Liver (tissue), 3 donors: ENCODE measurements at regions not wholly inside any gene's neighbourhood (a gene's known extent, or its start where the extent isn't known, plus 50 kb on each side); places are given as distances from the start of the nearest gene placed in this dataset.

Source experiments
- ATF3 ChIP-seq: IDR thresholded peaks from 2 replicates; pipeline ENCODE4 v1.6.1; 2016; ENCODE audit warnings: antibody characterized with exemption
- EGR1 ChIP-seq, 2 donors: IDR thresholded peaks; 2 replicates each; pipeline ENCODE4 v1.6.1; 2016 to 2018; ENCODE audit warnings: antibody characterized with exemption in 2 of 2, low read depth in 2 of 2
- FOXA1 ChIP-seq: IDR thresholded peaks from 2 replicates; pipeline ENCODE4 v1.6.1; 2016; ENCODE audit warnings: antibody characterized with exemption
- GABPA ChIP-seq, 2 donors: IDR thresholded peaks in 1 of 2; conservative IDR thresholded peaks in 1 of 2; 2 replicates each; pipeline ENCODE4 v1.6.1; 2016; ENCODE audit warnings: antibody characterized with exemption in 2 of 2, mild to moderate bottlenecking in 1 of 2, moderate library complexity in 1 of 2
- JUND ChIP-seq, 2 donors: IDR thresholded peaks; 2 replicates each; pipeline ENCODE4 v1.6.1; 2016; ENCODE audit warnings: antibody characterized with exemption in 2 of 2
- MAX ChIP-seq: IDR thresholded peaks from 2 replicates; pipeline ENCODE4 v1.6.1; 2016; ENCODE audit warnings: antibody characterized with exemption
- RAD21 ChIP-seq, 2 donors: IDR thresholded peaks; 2 replicates each; pipeline ENCODE4 v1.6.1; 2016; ENCODE audit warnings: antibody characterized with exemption in 2 of 2, mild to moderate bottlenecking in 2 of 2
- RXRA ChIP-seq, 2 donors: IDR thresholded peaks; 2 replicates each; pipeline ENCODE4 v1.6.1; 2017 to 2018; ENCODE audit warnings: antibody characterized with exemption in 2 of 2, mild to moderate bottlenecking in 1 of 2
- SP1 ChIP-seq: IDR thresholded peaks from 2 replicates; pipeline ENCODE4 v1.6.1; 2018; ENCODE audit warnings: antibody characterized with exemption, mild to moderate bottlenecking
- TAF1 ChIP-seq: conservative IDR thresholded peaks from 2 replicates; pipeline ENCODE4 v1.6.1; 2016; ENCODE audit warnings: antibody characterized with exemption, mild to moderate bottlenecking
- TF ChIP-seq, protein P1 (sequence below): fragments of 150-350 bp; IDR thresholded peaks from 2 replicates; pipeline ENCODE4 v1.5.1; 2017; ENCODE audit warnings: improper control_type of control experiment, low read depth, low read length; ENCODE audit not compliant: missing input control
- TF ChIP-seq, protein P2 (sequence below): IDR thresholded peaks from 2 replicates; pipeline ENCODE4 v1.6.1; 2016; ENCODE audit warnings: antibody characterized with exemption
- TF ChIP-seq, protein P3 (sequence below): IDR thresholded peaks from 2 replicates; pipeline ENCODE4 v1.6.1; 2016; ENCODE audit warnings: antibody characterized with exemption, mild to moderate bottlenecking
- donor health status: healthy.
- donor health status: healthy.

- TF ChIP-seq, protein P1, sequence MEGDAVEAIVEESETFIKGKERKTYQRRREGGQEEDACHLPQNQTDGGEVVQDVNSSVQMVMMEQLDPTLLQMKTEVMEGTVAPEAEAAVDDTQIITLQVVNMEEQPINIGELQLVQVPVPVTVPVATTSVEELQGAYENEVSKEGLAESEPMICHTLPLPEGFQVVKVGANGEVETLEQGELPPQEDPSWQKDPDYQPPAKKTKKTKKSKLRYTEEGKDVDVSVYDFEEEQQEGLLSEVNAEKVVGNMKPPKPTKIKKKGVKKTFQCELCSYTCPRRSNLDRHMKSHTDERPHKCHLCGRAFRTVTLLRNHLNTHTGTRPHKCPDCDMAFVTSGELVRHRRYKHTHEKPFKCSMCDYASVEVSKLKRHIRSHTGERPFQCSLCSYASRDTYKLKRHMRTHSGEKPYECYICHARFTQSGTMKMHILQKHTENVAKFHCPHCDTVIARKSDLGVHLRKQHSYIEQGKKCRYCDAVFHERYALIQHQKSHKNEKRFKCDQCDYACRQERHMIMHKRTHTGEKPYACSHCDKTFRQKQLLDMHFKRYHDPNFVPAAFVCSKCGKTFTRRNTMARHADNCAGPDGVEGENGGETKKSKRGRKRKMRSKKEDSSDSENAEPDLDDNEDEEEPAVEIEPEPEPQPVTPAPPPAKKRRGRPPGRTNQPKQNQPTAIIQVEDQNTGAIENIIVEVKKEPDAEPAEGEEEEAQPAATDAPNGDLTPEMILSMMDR: no peak
- TF ChIP-seq EGR1 (IDR thresholded peaks at IDR 0.05; ENCODE audit: low read depth in 2 of 2) (no peak), MAX (no peak), GABPA (IDR thresholded peaks at IDR 0.05 in 1 of 2, conservative IDR thresholded peaks at IDR 0.05 in 1 of 2) (no peak), FOXA1 (no peak), ATF3 (no peak), RXRA (IDR thresholded peaks at IDR 0.05) (no peak), TAF1 (no peak), RAD21 (IDR thresholded peaks at IDR 0.05) (no peak), SP1 (no peak), JUND (IDR thresholded peaks at IDR 0.05) (no peak)
- TF ChIP-seq, protein P2, sequence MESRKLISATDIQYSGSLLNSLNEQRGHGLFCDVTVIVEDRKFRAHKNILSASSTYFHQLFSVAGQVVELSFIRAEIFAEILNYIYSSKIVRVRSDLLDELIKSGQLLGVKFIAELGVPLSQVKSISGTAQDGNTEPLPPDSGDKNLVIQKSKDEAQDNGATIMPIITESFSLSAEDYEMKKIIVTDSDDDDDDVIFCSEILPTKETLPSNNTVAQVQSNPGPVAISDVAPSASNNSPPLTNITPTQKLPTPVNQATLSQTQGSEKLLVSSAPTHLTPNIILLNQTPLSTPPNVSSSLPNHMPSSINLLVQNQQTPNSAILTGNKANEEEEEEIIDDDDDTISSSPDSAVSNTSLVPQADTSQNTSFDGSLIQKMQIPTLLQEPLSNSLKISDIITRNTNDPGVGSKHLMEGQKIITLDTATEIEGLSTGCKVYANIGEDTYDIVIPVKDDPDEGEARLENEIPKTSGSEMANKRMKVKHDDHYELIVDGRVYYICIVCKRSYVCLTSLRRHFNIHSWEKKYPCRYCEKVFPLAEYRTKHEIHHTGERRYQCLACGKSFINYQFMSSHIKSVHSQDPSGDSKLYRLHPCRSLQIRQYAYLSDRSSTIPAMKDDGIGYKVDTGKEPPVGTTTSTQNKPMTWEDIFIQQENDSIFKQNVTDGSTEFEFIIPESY: no peak
- TF ChIP-seq, protein P3, sequence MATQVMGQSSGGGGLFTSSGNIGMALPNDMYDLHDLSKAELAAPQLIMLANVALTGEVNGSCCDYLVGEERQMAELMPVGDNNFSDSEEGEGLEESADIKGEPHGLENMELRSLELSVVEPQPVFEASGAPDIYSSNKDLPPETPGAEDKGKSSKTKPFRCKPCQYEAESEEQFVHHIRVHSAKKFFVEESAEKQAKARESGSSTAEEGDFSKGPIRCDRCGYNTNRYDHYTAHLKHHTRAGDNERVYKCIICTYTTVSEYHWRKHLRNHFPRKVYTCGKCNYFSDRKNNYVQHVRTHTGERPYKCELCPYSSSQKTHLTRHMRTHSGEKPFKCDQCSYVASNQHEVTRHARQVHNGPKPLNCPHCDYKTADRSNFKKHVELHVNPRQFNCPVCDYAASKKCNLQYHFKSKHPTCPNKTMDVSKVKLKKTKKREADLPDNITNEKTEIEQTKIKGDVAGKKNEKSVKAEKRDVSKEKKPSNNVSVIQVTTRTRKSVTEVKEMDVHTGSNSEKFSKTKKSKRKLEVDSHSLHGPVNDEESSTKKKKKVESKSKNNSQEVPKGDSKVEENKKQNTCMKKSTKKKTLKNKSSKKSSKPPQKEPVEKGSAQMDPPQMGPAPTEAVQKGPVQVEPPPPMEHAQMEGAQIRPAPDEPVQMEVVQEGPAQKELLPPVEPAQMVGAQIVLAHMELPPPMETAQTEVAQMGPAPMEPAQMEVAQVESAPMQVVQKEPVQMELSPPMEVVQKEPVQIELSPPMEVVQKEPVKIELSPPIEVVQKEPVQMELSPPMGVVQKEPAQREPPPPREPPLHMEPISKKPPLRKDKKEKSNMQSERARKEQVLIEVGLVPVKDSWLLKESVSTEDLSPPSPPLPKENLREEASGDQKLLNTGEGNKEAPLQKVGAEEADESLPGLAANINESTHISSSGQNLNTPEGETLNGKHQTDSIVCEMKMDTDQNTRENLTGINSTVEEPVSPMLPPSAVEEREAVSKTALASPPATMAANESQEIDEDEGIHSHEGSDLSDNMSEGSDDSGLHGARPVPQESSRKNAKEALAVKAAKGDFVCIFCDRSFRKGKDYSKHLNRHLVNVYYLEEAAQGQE: no peak
These were observed 215.2 kb upstream of the CHORDC1 start for GRCh38 chr11:90438069-90438468.
